ENCODE measurements at regions not wholly inside any gene's neighbourhood (a gene's known extent, or its start where the extent isn't known, plus 50 kb on each side); places are given as distances from the start of the nearest gene placed in this dataset.

GRCh38 chr2:237179161-237179560 is 93.5 kb downstream of the COPS8 start:
- Mint-ChIP-seq H3K27ac (no peak overlapping the region), H3K27me3 (peaks cover 15 to 23% (median 18%) of the 10 kb centered on the region in 3 donors), H3K36me3 (peaks cover 0 to 3% of the 10 kb centered on the region in 2 donors), H3K4me3 (no peak overlapping the region), H3K9me3 (peaks cover 0 to 17% (median 3%) of the 10 kb centered on the region in 7 donors), H3K4me1 (no peaks in the 10 kb centered on the region)
- DNase-seq (no peak), ATAC-seq (ENCODE audit: low read depth in 2 of 2) (no peak)

DNA sequence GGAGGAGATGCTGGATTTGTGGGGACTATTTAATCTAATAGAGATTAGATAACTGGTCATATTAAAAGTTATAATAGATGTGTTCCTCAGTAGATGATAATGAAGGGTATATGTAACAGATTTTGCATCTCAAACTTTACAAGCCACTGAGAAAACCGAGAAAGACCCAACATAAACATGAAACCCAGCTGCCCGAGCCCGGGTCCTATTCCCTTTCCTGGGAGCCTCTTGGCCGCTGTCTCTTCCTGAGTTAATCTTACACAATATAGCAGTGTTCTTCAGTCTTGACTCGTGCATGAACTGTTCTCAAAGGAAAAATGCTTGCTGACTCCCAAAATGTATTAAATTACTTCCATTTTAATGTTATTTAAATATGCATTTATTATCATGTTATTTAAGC is 94.5 kb downstream of the COPS8 start:
- no peak for ATAC-seq (ENCODE audit: low read depth in 2 of 2)
- H3K9me3 Mint-ChIP-seq: peaks cover 0 to 8% (median 2%) of the 10 kb centered on the region in 7 donors
- no peak overlapping the region for H3K4me3 Mint-ChIP-seq
- no peak overlapping the region for H3K27ac Mint-ChIP-seq
- peaks cover 13 to 25% (median 23%) of the 10 kb centered on the region in 3 donors for H3K27me3 Mint-ChIP-seq
- H3K4me1 Mint-ChIP-seq: no peaks in the 10 kb centered on the region
- no peak for DNase-seq
- H3K36me3 Mint-ChIP-seq: peaks cover 0 to 2% of the 10 kb centered on the region in 2 donors

DNA sequence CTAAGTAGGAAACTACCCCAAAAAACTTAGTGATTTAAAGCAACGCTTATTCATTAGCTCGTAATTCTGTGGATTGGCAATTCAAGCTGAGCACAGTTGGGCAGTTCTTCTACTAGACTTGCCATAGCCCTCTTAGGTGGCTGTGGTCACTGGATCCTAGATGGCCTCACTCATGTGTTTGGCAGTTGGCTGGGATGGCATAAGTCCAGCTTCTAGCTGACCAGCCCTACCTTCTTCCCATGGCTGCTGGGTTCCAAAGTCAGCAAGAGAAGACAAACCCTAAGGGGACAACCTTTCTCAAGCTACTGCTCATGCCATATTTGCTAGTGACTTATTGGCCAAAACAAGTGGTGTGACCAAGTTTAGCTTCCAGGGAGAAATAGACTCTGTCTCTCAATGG is 95.3 kb downstream of the COPS8 start:
- no peak for ATAC-seq (ENCODE audit: low read depth in 2 of 2)
- H3K9me3 Mint-ChIP-seq: peaks cover 0 to 4% (median 0%) of the 10 kb centered on the region in 7 donors
- H3K27ac Mint-ChIP-seq: no peak overlapping the region

GRCh38 chr2:237181844-237182243 is 96.2 kb downstream of the COPS8 start:
- no peaks in the 10 kb centered on the region for H3K4me1 Mint-ChIP-seq
- no peak for ATAC-seq (ENCODE audit: low read depth in 2 of 2)
- no peak overlapping the region for H3K27ac Mint-ChIP-seq
- no peak for DNase-seq
- H3K27me3 Mint-ChIP-seq: peaks cover 17 to 32% (median 19%) of the 10 kb centered on the region in 3 donors
- peaks cover 0 to 7% (median 0%) of the 10 kb centered on the region in 7 donors for H3K9me3 Mint-ChIP-seq
- no peaks in the 10 kb centered on the region for H3K36me3 Mint-ChIP-seq
- no peak overlapping the region for H3K4me3 Mint-ChIP-seq

More for the DNA sequence above, 95.3 kb downstream of the COPS8 start:
- H3K4me3 Mint-ChIP-seq: no peak overlapping the region
- H3K36me3 Mint-ChIP-seq: no peaks in the 10 kb centered on the region
- no peak for DNase-seq
- H3K4me1 Mint-ChIP-seq: no peaks in the 10 kb centered on the region
- H3K27me3 Mint-ChIP-seq: peaks cover 10 to 32% (median 23%) of the 10 kb centered on the region in 3 donors

DNA sequence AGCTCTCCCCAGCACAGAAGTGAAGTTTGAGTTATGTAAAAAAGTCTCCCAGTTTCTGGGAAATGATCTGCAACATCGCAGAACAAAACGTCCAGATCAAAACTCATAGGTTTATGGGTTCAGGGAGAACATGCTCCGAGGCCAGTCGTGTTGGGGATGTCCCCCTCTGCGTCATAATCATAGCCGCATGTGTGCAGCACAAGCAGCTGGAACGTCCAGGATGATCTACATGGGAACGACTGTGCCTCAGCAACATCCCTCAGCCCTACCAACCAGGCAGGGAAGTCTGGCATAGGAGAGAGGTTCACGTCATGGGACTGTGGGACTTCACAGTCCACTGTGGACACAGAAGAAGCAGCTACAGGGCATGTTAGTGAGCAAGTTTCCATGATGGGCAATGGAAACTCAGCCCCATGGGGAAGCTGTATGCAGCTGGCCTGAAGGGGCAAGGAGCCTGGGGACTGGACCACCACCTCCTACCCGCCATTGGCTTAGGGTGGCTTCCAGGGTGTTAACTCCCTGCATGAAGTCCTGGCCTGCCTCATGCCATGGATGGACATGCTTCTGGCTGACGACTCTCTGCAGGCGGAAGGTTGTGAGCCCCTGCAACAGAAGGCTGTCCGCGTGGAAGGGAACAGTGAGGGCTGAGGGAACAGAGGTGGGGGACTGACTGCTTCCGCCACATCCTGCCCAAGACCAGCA is 96.9 kb downstream of the COPS8 start:
- peaks cover 13 to 25% (median 20%) of the 10 kb centered on the region in 3 donors for H3K27me3 Mint-ChIP-seq
- no peaks in the 10 kb centered on the region for H3K4me1 Mint-ChIP-seq
- H3K4me3 Mint-ChIP-seq: no peak overlapping the region
- H3K9me3 Mint-ChIP-seq: peaks cover 0 to 10% (median 0%) of the 10 kb centered on the region in 7 donors
- ATAC-seq (ENCODE audit: low read depth in 2 of 2) (no peak), DNase-seq (no peak)
- H3K27ac Mint-ChIP-seq: no peak overlapping the region
- no peaks in the 10 kb centered on the region for H3K36me3 Mint-ChIP-seq

DNA sequence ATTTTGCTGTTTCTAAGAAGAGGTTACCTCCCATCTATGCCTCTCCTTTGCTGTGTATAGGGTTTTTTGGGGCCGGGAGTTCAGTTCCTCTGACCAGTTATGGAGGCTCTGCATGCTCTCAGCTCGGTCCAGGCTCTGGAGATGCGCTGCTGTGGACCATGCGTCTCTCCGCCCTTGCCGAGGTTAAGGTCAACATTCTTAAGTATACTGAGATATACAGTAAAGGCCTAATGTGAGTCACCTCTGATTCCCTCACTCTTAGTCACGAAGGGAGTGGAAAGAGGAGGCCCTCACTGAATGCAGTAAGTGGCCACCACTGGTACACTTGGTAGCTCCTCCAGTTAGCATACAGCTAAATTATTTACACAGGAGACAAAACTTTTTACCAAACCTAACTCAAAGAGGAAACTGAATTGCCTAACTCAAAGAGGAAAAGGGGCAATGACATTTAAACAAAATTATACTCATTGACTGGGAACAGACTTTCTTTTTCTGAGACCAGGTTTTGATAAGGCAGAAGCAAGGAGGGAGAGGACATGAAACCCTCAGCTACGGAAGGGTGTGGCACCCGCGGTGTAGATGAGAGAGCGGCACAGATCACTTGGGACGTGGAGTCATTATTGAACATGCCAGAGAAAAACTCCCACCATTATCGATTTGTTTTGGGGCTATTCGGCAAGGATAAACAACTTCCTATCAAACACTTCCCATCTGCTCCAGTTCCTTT is 98.7 kb downstream of the COPS8 start:
- peaks cover 0 to 11% (median under 1%) of the 10 kb centered on the region in 7 donors for H3K9me3 Mint-ChIP-seq
- peaks cover 13 to 25% (median 16%) of the 10 kb centered on the region in 3 donors for H3K27me3 Mint-ChIP-seq

DNA sequence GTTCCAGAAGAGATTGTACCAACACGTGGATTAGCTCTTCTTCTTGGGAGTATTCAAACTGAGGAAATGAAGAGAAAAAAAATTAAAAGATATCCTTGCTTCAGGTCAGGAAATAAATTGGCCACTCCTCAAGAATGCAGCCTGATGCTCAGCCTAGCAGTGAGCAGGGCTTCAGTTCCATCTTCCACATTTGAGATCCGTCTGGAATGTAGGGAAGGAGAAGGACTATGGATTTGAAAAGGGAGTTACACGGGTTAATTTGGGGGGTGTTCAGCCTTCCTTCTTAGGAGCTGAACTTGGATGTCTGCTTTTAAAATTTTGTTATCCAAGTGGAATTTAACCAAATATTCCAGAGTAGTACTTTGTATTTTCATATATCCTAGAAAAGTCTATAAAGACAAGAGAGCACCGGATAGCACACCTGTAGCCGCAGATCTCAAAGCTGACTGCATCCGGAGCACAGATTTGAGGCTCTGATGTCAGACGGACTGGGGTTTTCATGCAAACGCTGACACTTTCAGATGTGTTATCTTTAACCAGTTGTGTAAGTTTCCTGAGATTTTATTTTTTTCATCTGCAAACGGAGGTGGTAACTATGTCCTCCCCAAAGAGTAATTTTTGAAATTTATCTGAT is 99.3 kb downstream of the COPS8 start:
- Mint-ChIP-seq H3K4me1 (no peaks in the 10 kb centered on the region), H3K4me3 (no peak overlapping the region), H3K27ac (no peak overlapping the region), H3K27me3 (peaks cover 13 to 25% (median 16%) of the 10 kb centered on the region in 3 donors), H3K9me3 (peaks cover 0 to 16% (median 3%) of the 10 kb centered on the region in 7 donors), H3K36me3 (no peaks in the 10 kb centered on the region)
- DNase-seq (no peak), ATAC-seq (ENCODE audit: low read depth in 2 of 2) (no peak)

More for the DNA sequence above, 98.7 kb downstream of the COPS8 start:
- ATAC-seq (ENCODE audit: low read depth in 2 of 2) (no peak), DNase-seq (no peak)
- Mint-ChIP-seq H3K4me1 (no peaks in the 10 kb centered on the region), H3K4me3 (no peak overlapping the region), H3K36me3 (no peaks in the 10 kb centered on the region), H3K27ac (no peak overlapping the region)

- H3K4me3 Mint-ChIP-seq: no peak overlapping the region
- no peak overlapping the region for H3K27ac Mint-ChIP-seq
- DNase-seq (no peak), ATAC-seq (ENCODE audit: low read depth in 2 of 2) (no peak)
- H3K27me3 Mint-ChIP-seq: peaks cover 13 to 25% (median 16%) of the 10 kb centered on the region in 3 donors
- H3K36me3 Mint-ChIP-seq: no peaks in the 10 kb centered on the region
- peaks cover 0 to 16% (median 3%) of the 10 kb centered on the region in 7 donors for H3K9me3 Mint-ChIP-seq
- no peaks in the 10 kb centered on the region for H3K4me1 Mint-ChIP-seq
Observed at GRCh38 chr2:237185553-237185925, 99.8 kb downstream of the COPS8 start.

GRCh38 chr2:237189799-237190198 is 104.1 kb downstream of the COPS8 start:
- Mint-ChIP-seq H3K27ac (no peak overlapping the region), H3K4me1 (no peaks in the 10 kb centered on the region), H3K27me3 (peaks cover 11 to 20% (median 13%) of the 10 kb centered on the region in 3 donors), H3K4me3 (no peak overlapping the region), H3K36me3 (no peaks in the 10 kb centered on the region), H3K9me3 (peaks cover 0 to 15% (median 3%) of the 10 kb centered on the region in 7 donors)
- DNase-seq (no peak), ATAC-seq (ENCODE audit: low read depth in 2 of 2) (no peak)

DNA sequence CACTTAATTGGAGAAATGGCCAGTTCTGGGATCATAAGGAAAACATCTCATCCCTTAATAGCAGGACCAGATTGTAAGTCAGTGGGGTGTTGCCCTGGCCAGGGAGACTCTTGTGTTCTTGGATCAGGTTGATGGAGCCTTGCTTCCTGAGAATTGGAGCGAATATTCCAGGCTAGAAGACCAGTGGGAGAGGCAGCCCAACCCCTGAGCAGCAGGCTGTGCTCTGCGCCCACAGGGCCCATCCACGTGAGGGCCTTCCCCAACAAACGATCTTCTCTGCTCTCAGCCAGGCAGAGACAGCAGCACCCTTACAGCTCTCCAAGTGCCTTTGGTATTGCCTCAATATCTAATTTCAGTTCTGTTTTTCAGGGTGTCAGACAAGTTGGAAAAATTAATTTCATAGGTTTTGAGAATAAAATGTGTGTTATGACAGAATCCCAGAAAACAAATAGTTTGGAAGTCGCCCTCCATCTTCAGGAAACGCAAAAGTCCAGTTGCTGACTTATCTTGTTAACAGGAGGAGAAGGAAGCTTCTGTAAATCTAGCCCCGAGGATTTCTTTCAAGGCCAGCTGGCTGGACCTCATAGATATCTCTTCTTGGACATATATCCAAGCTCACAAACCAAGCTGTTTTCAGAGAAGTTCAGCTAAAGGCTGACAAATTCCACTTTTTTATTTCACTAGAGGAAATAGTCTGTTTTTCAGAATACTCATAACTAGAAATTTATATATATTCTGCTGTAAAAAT is 105.5 kb downstream of the COPS8 start:
- H3K27ac Mint-ChIP-seq: no peak overlapping the region
- H3K27me3 Mint-ChIP-seq: peaks cover 3 to 23% (median 13%) of the 10 kb centered on the region in 3 donors
- H3K4me3 Mint-ChIP-seq: no peak overlapping the region
- H3K36me3 Mint-ChIP-seq: no peaks in the 10 kb centered on the region
- peaks cover 0 to 15% (median 3%) of the 10 kb centered on the region in 7 donors for H3K9me3 Mint-ChIP-seq
- DNase-seq: no peak
- no peaks in the 10 kb centered on the region for H3K4me1 Mint-ChIP-seq
- no peak for ATAC-seq (ENCODE audit: low read depth in 2 of 2)

GRCh38 chr2:237191714-237192081 is 106.0 kb downstream of the COPS8 start:
- DNase-seq: no peak
- H3K27me3 Mint-ChIP-seq: peaks cover 0 to 17% (median 13%) of the 10 kb centered on the region in 3 donors

DNA sequence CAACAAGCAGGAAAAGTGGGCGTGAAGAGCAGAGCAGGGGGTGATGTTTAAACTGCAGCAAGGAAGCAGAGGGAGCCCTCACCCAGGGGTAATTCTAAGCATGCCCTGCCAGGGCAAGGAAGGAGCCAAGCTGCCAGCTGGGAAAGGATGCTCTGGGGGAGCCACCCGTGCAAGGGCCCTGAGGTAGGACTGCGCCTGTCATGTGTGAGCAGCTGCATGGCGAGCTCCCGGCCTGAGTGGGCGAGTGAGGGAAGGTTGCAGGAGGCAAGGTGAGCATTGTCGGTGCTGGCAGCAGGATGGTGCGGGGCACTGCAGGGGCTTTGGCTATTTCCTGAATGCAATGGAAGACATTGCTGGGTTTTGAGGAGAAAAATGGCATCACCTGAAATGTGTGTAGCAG is 107.2 kb downstream of the COPS8 start:
- Mint-ChIP-seq H3K27ac (no peak overlapping the region), H3K4me1 (no peaks in the 10 kb centered on the region), H3K4me3 (no peak overlapping the region), H3K27me3 (peaks cover 0 to 15% (median 13%) of the 10 kb centered on the region in 3 donors), H3K9me3 (peaks cover 0 to 7% (median 3%) of the 10 kb centered on the region in 7 donors), H3K36me3 (no peaks in the 10 kb centered on the region)
- ATAC-seq (ENCODE audit: low read depth in 2 of 2): no peak
- DNase-seq: no peak

More at GRCh38 chr2:237191714-237192081, 106.0 kb downstream of the COPS8 start:
- Mint-ChIP-seq H3K27ac (no peak overlapping the region), H3K36me3 (no peaks in the 10 kb centered on the region), H3K4me3 (no peak overlapping the region), H3K4me1 (no peaks in the 10 kb centered on the region), H3K9me3 (peaks cover 0 to 14% (median 3%) of the 10 kb centered on the region in 7 donors)
- ATAC-seq (ENCODE audit: low read depth in 2 of 2): no peak

- no peaks in the 10 kb centered on the region for H3K36me3 Mint-ChIP-seq
- H3K27me3 Mint-ChIP-seq: peaks cover 0 to 15% (median 13%) of the 10 kb centered on the region in 3 donors
- ATAC-seq (ENCODE audit: low read depth in 2 of 2) (no peak), DNase-seq (no peak)
- no peak overlapping the region for H3K4me3 Mint-ChIP-seq
- no peaks in the 10 kb centered on the region for H3K4me1 Mint-ChIP-seq
- no peak overlapping the region for H3K27ac Mint-ChIP-seq
- H3K9me3 Mint-ChIP-seq: peaks cover 0 to 7% (median 3%) of the 10 kb centered on the region in 7 donors
Observed at GRCh38 chr2:237193436-237193835, 107.7 kb downstream of the COPS8 start.
